Heart left ventricle (tissue), 16 donors: ENCODE measurements at regions not wholly inside any gene's neighbourhood (a gene's known extent, or its start where the extent isn't known, plus 50 kb on each side); places are given as distances from the start of the nearest gene placed in this dataset.
"Not testable (repeated sequence)": the region's sequence is repeated elsewhere in the genome, so short reads cannot be mapped to it uniquely, and the experiment has no call there.

Source experiments
- ATAC-seq, 4 donors: fragments of 200-7000 bp; cut with Tn5 transposase; one replicate each; pipeline ENCODE4 v1.9.1; 2020 to 2022; ENCODE audit warnings: moderate library complexity in 4 of 4, mild to moderate bottlenecking in 3 of 4, moderate number of reproducible peaks in 1 of 4
- DNase-seq, 5 donors: peaks; one replicate each; pipeline ENCODE4 v3.0.0-alpha.2; 2020
- H3K27ac ChIP-seq, 12 donors: fragments of 200-600 bp; sonication (generic) in 4 of 12; one replicate each; pipeline versions ENCODE4 v1.5.0 to v1.8.0; 2016 to 2022; ENCODE audit warnings: mild to moderate bottlenecking in 2 of 12
- H3K27me3 ChIP-seq, 9 donors: fragments of 200-600 bp; sonication (generic) in 2 of 9; one replicate each; pipeline versions ENCODE4 v1.5.1 to v1.8.0; 2016 to 2022; ENCODE audit warnings: mild to moderate bottlenecking in 3 of 9
- H3K36me3 ChIP-seq, 9 donors: fragments of 200-600 bp; sonication (generic) in 2 of 9; one replicate each; pipeline versions ENCODE4 v1.5.0 to v1.8.0; 2018 to 2022; ENCODE audit warnings: mild to moderate bottlenecking in 2 of 9
- H3K4me1 ChIP-seq, 12 donors: fragments of 200-600 bp; sonication (generic) in 4 of 12; one replicate each; pipeline versions ENCODE4 v1.5.0 to v1.8.0; 2016 to 2022; ENCODE audit warnings: mild to moderate bottlenecking in 3 of 12
- H3K4me3 ChIP-seq, 12 donors: fragments of 200-600 bp; sonication (generic) in 4 of 12; one replicate each; pipeline versions ENCODE4 v1.5.0 to v1.8.0; 2017 to 2022; ENCODE audit warnings: mild to moderate bottlenecking in 9 of 12, moderate library complexity in 4 of 12
- H3K9me3 ChIP-seq, 12 donors: fragments of 200-600 bp; sonication (generic) in 4 of 12; one replicate each; pipeline versions ENCODE4 v1.5.0 to v1.8.0; 2016 to 2022; ENCODE audit warnings: mild to moderate bottlenecking in 1 of 12
- CTCF ChIP-seq, 12 donors: fragments of 200-600 bp; sonication (generic) in 4 of 12; IDR thresholded peaks; one replicate each; pipeline versions ENCODE4 v1.5.0 to v1.8.0; 2018 to 2022; ENCODE audit warnings: antibody characterized with exemption in 12 of 12, mild to moderate bottlenecking in 5 of 12
- POLR2A ChIP-seq, 2 donors: fragments of 450-650 bp; IDR thresholded peaks; one replicate each; pipeline ENCODE4 v1.6.1; 2017; ENCODE audit warnings: antibody characterized with exemption in 2 of 2, mild to moderate bottlenecking in 2 of 2, moderate library complexity in 2 of 2
- WGBS, 4 donors: extraction: QIAGEN DNeasy Blood & Tissue Kit in 2 of 4; methylation state at CpG; one replicate each; pipeline versions ENCODE4 v1.1.5 to v1.1.7; 2013 to 2018; 5-methylcytosine and 5-hydroxymethylcytosine counted together
- intact Hi-C, 10 donors: fragments of 100-400 bp; cut with DNase I; formaldehyde crosslinking; loops; one replicate each; pipeline versions ENCODE4 v1.11.1 to v1.14.2; 2022
- donor health status: ischemic (EF 13 %, LVEDD 7.1; RV severe dilation, severe dysfunction).
- donor health status: healthy with polysubstance abuse.
- donor health status: DM: no; HTN: yes; CAD: no.
- donor health status: DM: no; HTN: no; CAD: no.
- donor health status: ischemic (EF 25% LVEDD 6.9; RV normal size, moderate dysfunction).
- donor health status: ischemic (EF 25% LVEDD 5.7; RV mildly dilated, moderate dysfunction).
- donor health status: healthy.
- donor health status: DM: yes; HTN: yes; CAD: no.
- donor health status: ischemic (EF 35%, LVEDD 5.7; RV mildly dilated, moderate dysfunction).
- donor health status: nonischemic (EF 11% LVEDD 7.7; RV severe dilation, severe dysfunction).
- donor health status: DM: yes; HTN: yes; CAD: no.
- donor health status: PGD.
- donor health status: ischemic (EF 29% LVEDD 5.4; RV normal size, mild dysfunction).
- donor health status: nonischemic (EF 23%, LVEDD 6.1; RV moderate dilation, normal function).

- H3K4me3 ChIP-seq = no peak overlapping the region
- DNase-seq (no peak), ATAC-seq (no peak)
- no peak overlapping the region for H3K27ac ChIP-seq
- 93 to 96% (median 94%) methylated on average over 4 of the region's 4 CpGs for WGBS, 4 donors
- H3K9me3 ChIP-seq = peaks cover 0 to 4% (median 0%) of the 10 kb centered on the region in 12 donors
- H3K4me1 ChIP-seq = peaks cover 0 to 10% (median 4%) of the 10 kb centered on the region in 12 donors
- intact Hi-C loops = no loop called here
- H3K36me3 ChIP-seq = no peaks in the 10 kb centered on the region
- H3K27me3 ChIP-seq = no peaks in the 10 kb centered on the region
- TF ChIP-seq CTCF (IDR thresholded peaks at IDR 0.05) (no peak), POLR2A (IDR thresholded peaks at IDR 0.05) (no peak)
These were observed 201.9 kb upstream of the APCDD1 start for GRCh38 chr18:10252494-10252893.

- H3K36me3 ChIP-seq = no peaks in the 10 kb centered on the region
- H3K4me1 ChIP-seq = peaks cover 0 to 4% (median 0%) of the 10 kb centered on the region in 12 donors
- ATAC-seq = peak in 1 of 4 donors; percentile 52
- TF ChIP-seq POLR2A (IDR thresholded peaks at IDR 0.05) (no peak), CTCF (IDR thresholded peaks at IDR 0.05) (no peak)
- DNase-seq = no peak
- H3K9me3 ChIP-seq = peaks cover 0 to 4% (median 0%) of the 10 kb centered on the region in 12 donors
- H3K27me3 ChIP-seq = no peaks in the 10 kb centered on the region
- 67 to 71% (median 69%) methylated on average over 5 of the region's 5 CpGs for WGBS, 4 donors
- no peak overlapping the region for H3K4me3 ChIP-seq
- intact Hi-C loops = no loop called here
- H3K27ac ChIP-seq = no peak overlapping the region
These were observed 201.3 kb upstream of the APCDD1 start for GRCh38 chr18:10252952-10253705.

- intact Hi-C loops, H3K36me3 ChIP-seq, ATAC-seq, H3K27me3 ChIP-seq, DNase-seq, H3K27ac ChIP-seq, H3K4me3 ChIP-seq, H3K9me3 ChIP-seq: not testable (repeated sequence)
- H3K4me1 ChIP-seq = peaks cover 0 to 21% (median 2%) of the 10 kb centered on the region in 12 donors
- 81 to 98% (median 91%) methylated on average over 3 of the region's 3 CpGs for WGBS, 4 donors
These were observed 198.2 kb upstream of the APCDD1 start for GRCh38 chr18:10256276-10256675.

- Histone ChIP-seq H3K9me3 (no peaks in the 10 kb centered on the region), H3K27ac (no peak overlapping the region), H3K4me1 (peaks cover 0 to 29% (median 2%) of the 10 kb centered on the region in 12 donors), H3K36me3 (no peaks in the 10 kb centered on the region), H3K27me3 (no peaks in the 10 kb centered on the region), H3K4me3 (no peak overlapping the region)
- ATAC-seq (peak in 1 of 4 donors; percentile 61), DNase-seq (no peak)
- WGBS, 4 donors = 42 to 62% (median 55%) methylated on average over 5 of the region's 5 CpGs
- intact Hi-C loops = no loop called here
- TF ChIP-seq POLR2A (IDR thresholded peaks at IDR 0.05) (no peak), CTCF (IDR thresholded peaks at IDR 0.05) (no peak)
These were observed 195.5 kb upstream of the APCDD1 start for GRCh38 chr18:10258836-10259474.
